ENCODE measurements at regions not wholly inside any gene's neighbourhood (a gene's known extent, or its start where the extent isn't known, plus 50 kb on each side); places are given as distances from the start of the nearest gene placed in this dataset.
"Not testable (repeated sequence)": the region's sequence is repeated elsewhere in the genome, so short reads cannot be mapped to it uniquely, and the experiment has no call there.

GRCh38 chr5:57429513-57430120 is 53.0 kb downstream of the ACTBL2 start:
- no peak for FAIRE-seq
- no peak for DNase-seq (ENCODE audit: low spot score)

GRCh38 chr5:57429021-57429420 is 53.6 kb downstream of the ACTBL2 start:
- not testable (repeated sequence) for DNase-seq (ENCODE audit: low spot score); FAIRE-seq

- FAIRE-seq (no peak), DNase-seq (ENCODE audit: low spot score) (no peak)
Observed at GRCh38 chr5:57422993-57423392, 59.6 kb downstream of the ACTBL2 start.

- DNase-seq (ENCODE audit: low spot score) = no peak
- FAIRE-seq = no peak
Observed at GRCh38 chr5:57422341-57422740, 60.3 kb downstream of the ACTBL2 start.

- no peak for FAIRE-seq
- no peak for DNase-seq (ENCODE audit: low spot score)
Observed at GRCh38 chr5:57420801-57421200, 61.8 kb downstream of the ACTBL2 start.

- FAIRE-seq (no peak), DNase-seq (ENCODE audit: low spot score) (no peak)
Observed at GRCh38 chr5:57417971-57418370, 64.6 kb downstream of the ACTBL2 start.

GRCh38 chr5:57417320-57417719 is 65.3 kb downstream of the ACTBL2 start:
- FAIRE-seq = no peak
- DNase-seq (ENCODE audit: low spot score) = no peak

GRCh38 chr5:57416278-57416994 is 66.2 kb downstream of the ACTBL2 start:
- no peak for FAIRE-seq

GRCh38 chr5:57414857-57415256 is 67.8 kb downstream of the ACTBL2 start:
- no peak for FAIRE-seq
- DNase-seq (ENCODE audit: low spot score) = no peak

More at GRCh38 chr5:57416278-57416994, 66.2 kb downstream of the ACTBL2 start:
- no peak for DNase-seq (ENCODE audit: low spot score)

GRCh38 chr5:57414191-57414590 is 68.4 kb downstream of the ACTBL2 start:
- FAIRE-seq (no peak), DNase-seq (ENCODE audit: low spot score) (no peak)

GRCh38 chr5:57413145-57413544 is 69.5 kb downstream of the ACTBL2 start:
- no peak for FAIRE-seq
- no peak for DNase-seq (ENCODE audit: low spot score)

- DNase-seq (ENCODE audit: low spot score) (no peak), FAIRE-seq (no peak)
Observed at GRCh38 chr5:57412680-57413079, 69.9 kb downstream of the ACTBL2 start.

- FAIRE-seq = peak; percentile 83
- peak; percentile 59 for DNase-seq (ENCODE audit: low spot score)
Observed at GRCh38 chr5:57411982-57412381, 70.6 kb downstream of the ACTBL2 start.

GRCh38 chr5:57410374-57411320 is 72.0 kb downstream of the ACTBL2 start:
- FAIRE-seq = no peak
- no peak for DNase-seq (ENCODE audit: low spot score)

GRCh38 chr5:57408714-57409113 is 73.9 kb downstream of the ACTBL2 start:
- FAIRE-seq (no peak), DNase-seq (ENCODE audit: low spot score) (no peak)

- DNase-seq (ENCODE audit: low spot score) (no peak), FAIRE-seq (no peak)
Observed at GRCh38 chr5:57408285-57408684, 74.3 kb downstream of the ACTBL2 start.

- FAIRE-seq (no peak), DNase-seq (ENCODE audit: low spot score) (no peak)
Observed at GRCh38 chr5:57407391-57407790, 75.2 kb downstream of the ACTBL2 start.

GRCh38 chr5:57406641-57407040 is 76.0 kb downstream of the ACTBL2 start:
- no peak for FAIRE-seq
- DNase-seq (ENCODE audit: low spot score) = no peak

- DNase-seq (ENCODE audit: low spot score) = no peak
- no peak for FAIRE-seq
Observed at GRCh38 chr5:57405984-57406383, 76.6 kb downstream of the ACTBL2 start.

- no peak for FAIRE-seq
- no peak for DNase-seq (ENCODE audit: low spot score)
Observed at GRCh38 chr5:57402761-57403160, 79.8 kb downstream of the ACTBL2 start.

GRCh38 chr5:57402348-57402747 is 80.3 kb downstream of the ACTBL2 start:
- DNase-seq (ENCODE audit: low spot score) (no peak), FAIRE-seq (no peak)
